NCI-H2107 treated with DMSO at 0.1 percent for 48 hours (cell line): ENCODE measurements at regions not wholly inside any gene's neighbourhood (a gene's known extent, or its start where the extent isn't known, plus 50 kb on each side); places are given as distances from the start of the nearest gene placed in this dataset.

Experiments used
- DNase-seq: peaks from one replicate; lab custom pipeline; 2025; ENCODE audit not compliant: unreplicated experiment; lab: John Stamatoyannopoulos, UW

DNA sequence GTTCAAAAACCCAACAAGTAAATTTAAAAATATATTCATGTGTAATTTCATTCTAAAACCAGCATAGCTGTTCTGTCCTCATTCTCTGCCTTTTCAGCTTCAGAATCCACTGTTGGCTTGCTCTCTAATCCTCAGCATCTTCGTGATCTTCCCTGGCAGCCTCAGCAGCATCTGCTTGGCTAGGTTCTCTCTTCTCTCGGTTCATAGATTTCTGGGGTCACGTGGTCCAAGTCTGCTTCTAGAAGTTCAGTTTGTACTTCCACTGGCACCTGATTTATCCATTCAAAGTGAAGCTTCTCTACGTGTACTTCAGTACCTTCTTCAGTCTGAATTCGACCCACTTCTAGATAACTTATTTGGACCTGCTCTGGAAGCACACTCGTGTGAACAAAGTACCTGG, 245.7 kb downstream of the EPM2A start:
- DNase-seq: no peak

DNA sequence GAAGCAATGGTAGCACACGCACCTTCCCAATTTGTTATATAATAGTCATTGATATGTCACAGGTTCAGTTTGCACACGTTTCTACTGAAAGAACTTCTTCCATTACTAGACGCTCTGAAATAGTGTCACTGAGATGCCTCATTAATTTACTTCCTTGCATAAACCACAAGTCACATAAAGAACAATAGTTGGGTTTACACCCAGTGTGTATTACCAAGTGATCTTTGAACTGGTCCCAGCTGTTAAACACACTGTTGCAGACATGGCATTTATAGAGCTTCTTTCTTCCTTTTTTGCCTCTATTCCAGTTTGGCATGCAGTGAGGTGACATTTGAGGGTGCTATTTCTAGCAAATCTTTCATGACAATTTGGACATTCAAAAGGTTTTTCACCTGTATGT, 245.3 kb downstream of the EPM2A start:
- DNase-seq: no peak

DNA sequence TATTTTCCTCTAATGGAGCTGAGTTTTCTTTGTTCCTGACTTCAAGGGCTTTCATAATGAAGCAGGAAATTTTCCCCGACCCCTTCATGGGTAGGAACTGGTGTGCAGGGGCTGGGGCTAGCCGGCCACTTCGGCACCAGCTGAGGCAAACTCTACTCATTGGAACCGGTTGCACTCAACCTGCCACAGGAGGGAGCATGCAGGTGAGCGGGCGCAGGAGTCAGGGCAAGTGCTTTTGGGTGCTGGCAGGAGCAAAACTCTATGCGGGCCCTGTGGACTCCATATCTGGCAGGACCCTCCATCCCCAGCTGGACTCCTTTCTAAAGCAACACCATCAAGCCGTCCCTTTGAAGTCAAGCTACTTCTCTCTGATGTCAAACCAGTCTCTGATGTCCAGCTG, 244.2 kb downstream of the EPM2A start:
- DNase-seq: no peak

DNA sequence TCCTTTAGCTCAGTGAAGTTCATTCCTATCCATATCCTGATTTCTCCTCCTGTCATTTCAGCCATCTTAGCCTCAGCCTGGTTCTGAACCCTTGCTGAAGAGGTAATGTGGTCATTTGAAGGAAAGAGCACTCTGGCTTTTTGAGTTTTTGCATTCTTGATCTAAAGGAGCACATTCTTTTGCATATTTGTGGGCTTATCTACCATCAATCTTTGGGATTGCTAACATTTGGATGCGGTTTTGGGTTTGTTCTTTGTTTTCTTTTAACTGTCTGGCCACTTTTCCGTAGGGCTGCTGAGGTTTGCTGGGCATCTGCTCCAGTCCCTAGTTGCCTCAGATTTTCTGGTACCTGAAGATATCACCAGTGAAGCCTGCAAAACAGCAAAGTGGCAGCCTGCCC, 238.3 kb downstream of the EPM2A start:
- DNase-seq: no peak

DNA sequence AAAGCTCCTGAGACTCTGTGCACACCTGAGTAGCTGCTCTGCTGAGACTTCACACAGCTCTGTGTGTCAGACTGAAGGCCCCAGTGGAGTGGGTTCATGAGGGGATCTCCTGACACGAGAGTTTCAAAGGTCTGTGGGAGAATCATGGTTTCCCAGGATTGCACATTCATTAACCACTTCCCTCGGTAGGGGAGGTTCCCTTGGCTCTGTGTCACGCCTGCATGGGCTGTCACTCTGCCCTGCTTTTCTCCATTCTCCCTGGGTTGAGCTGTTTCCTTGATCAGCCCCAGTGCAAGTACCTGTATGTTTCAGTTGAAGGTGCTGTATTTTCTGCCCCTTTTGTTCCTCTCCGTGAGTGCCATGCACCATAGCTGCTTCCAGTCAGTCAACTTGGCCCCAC, 236.9 kb downstream of the EPM2A start:
- no peak for DNase-seq

DNA sequence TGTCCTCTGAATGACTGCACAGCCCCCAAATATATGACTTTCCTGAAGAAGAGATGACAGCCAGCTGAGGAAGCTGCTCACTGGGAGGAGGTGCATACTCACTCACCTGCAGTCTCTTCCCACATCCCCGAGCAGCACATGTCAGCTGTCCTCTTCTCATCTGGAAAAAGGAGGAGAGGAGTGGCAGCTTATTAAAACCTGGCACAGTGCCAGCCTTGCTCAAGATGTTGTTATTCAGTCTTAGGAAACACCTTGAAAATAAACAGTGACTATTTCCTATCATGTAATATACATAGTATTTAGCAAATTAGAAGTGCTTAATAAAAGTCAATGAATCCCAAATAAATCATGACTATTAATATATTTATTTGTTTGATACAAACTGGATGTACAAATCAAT, 232.9 kb downstream of the EPM2A start:
- DNase-seq: no peak

DNA sequence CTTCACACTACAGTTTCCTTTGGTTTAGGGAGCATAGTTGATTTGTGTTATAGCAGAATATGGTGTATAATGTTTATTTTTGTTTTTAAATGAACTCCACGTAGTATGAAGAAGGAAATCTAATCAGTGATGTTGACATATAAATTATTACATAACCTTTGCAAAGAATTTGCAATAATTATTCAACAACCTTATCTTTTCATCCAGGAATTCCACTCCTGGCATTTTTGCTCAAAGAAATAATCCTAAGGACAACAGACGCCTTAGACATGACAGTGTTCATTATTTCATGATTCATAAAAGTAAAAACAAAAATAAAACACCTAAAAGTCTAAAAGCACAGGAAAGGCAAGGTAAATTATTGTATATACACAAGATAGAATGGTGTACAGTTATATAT, 229.2 kb downstream of the EPM2A start:
- no peak for DNase-seq

DNA sequence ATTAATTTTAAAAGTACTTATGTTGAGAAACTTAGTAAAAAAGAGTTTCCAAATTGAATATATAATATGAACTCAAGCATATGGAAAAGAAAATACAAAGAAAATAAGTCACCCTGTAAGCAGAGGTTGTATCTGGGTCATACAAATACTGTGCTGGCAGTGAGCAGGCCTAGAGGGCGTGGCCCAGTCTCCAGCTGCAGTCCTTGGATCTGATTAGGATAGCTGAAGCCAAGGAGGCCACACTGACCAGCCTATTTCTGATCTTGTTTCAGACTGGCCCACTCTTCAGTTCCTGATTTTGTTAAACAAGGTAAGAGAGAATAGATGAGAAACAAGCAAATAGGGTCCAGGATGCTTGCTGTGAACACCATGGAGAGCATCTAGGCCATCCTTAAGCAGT, 228.8 kb downstream of the EPM2A start:
- no peak for DNase-seq

DNA sequence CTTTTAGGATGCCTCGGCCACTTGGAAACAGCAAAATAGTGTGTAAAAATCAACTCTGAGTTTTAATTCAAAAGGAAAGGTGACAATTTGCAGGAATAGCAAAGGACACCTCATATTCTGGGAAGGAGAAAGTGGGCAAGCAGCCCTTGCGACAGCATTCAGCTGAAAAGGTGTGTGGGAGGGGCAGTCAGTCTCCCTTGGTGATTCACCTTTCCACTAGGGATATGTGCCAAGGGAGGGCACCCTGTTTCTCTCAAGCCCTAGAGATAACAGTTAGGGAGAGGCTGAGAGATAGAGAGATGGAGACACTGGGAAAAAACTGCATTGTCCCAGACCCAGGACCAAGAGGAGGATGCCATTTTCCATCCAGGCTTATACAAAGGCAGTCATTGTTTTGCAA, 228.1 kb downstream of the EPM2A start:
- DNase-seq: no peak

DNA sequence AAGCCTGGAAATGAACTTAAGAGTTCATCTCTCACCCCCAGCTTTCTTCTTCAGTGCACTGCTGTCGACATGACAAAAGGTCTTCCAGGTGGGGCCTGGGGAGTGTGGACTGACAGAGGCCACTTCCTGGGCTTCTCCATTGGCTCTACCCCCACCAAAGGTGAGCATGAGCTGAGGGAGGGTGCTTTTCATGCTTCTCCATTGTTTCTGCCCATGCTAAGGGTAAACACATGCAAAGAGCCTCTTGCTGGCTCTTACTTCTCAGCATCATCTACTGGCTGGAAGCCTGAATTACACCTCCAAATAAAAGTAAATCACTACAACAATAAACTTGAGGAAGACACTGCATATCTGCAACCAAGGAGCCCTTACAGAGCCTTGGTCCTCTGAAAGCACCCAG, 227.2 kb downstream of the EPM2A start:
- DNase-seq: no peak

DNA sequence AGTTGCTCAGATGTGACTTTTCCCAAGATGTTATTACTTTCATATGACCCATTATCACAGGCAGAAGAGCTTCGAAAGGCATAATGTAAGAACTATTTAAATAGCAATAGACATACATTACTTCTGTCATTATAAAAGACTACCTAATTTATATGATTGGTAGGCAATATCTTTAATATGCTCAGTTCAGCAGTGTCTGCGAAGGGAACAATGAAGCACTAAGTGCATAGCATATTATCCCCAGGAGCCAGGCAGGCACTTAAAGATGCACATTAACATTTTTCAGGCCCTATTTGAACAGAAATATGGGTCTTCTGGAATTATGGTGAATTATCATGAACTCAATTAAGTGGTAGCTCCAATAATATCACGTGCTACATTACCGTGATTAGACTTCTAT, 217.8 kb downstream of the EPM2A start:
- no peak for DNase-seq

DNA sequence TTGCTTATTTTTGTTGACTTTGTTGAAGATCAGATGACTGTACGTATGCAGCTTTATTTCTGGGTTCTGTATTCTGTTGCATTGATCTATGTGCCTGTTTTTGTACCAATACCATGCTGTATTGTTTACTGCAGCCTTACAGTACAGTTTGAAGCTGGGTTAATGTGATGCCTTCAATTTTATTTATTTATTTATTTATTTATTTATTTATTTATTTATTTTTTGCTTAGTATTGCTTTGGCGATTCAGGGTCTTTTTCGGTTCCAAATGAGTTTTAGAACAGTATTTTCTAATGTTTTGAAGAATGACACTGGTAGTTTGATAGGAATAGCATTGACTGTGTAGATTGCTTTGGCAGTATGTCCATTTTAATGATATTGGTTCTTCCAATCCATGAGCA, 210.3 kb downstream of the EPM2A start:
- DNase-seq: no peak

DNA sequence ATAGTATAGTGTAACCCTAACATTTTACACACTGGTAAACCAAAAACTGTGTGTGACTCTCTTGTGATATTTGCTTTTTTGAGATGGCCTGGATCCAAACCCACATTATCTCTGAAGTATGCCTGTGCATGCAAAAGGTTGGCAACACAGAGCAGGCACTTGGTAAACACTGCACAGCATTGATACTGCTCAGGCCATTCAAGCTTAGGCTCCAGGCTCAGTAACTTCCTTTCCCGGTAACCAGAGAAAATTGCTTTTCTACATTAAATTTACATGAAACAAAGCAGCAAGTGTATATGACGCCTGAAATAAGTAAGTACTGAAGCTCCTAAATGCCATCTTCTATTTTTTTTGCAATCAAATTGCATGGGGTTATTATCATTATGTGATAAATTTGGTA, 205.7 kb downstream of the EPM2A start:
- no peak for DNase-seq

DNA sequence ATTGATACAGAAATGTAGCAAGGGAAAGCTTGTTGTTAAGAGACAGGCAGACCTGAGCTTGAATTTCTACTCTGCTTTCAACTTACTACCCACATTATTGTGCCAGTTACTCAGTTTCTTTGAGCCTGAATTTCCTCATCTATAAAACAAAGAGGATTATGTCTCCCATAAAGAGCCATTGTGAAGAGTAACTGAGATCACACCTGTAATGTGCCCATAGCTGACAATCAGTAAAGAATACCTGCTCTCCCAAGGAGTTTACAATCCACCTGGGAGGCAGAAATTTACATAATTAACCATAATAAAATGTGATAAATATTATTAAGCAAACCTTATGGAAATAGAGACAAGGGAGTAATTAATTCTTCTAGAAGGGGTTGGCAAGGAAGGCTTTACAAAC, 204.9 kb downstream of the EPM2A start:
- no peak for DNase-seq

DNA sequence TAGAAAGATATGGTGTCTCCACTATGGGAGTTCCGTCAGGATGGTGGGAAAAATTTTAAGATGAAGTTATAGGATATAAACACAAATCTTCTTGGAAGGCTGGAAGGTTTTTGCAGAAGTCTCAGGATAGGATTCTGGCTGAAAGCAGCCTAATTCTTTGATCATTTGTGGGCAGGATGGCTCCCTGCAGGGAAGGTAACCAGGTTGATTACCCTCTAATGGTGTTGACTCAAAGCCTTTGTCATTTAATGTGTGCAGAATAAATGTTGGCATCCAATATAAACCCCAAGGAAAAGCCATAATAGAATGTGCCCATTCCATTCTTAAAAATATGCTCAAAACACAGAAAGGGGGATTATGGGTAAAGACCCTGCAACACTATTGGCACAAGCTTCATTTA, 204.3 kb downstream of the EPM2A start:
- DNase-seq: no peak

DNA sequence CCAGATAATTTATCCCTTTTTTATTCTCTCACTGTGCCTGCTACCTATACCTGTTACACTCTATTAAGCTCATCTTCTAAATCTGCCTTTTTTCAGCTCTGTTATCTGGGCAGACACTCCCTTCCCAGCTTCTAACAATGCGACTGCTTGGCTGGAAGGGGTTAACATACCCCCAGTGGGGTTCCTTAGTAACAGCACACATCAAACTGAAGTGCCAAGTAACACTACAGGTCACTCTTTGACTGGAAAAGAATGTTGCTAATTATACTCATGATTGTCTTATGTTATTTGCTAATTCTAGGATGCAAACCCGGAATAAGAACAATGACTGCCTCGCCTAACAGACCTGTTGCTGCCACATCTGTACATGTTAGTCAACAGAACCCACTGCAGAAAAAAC, 203.5 kb downstream of the EPM2A start:
- no peak for DNase-seq

DNA sequence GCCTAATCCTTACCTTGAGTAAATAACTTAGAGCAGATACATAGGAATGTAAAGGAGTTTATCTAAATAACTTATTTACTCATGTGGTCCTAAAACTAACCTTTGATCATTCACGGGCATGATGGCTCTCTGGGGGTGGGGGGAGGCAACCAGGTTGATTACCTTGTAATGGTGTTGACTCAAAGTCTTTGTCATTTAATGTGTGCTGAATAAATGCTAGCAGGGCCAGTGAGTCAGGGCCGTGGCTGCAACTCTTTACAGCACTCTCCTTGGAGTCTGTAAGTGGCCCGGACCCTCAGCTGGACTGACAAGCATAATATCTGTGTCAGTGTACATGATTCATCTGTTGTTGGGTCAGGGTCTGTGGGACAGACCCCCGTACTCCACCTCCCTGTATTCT, 203.0 kb downstream of the EPM2A start:
- DNase-seq: no peak

DNA sequence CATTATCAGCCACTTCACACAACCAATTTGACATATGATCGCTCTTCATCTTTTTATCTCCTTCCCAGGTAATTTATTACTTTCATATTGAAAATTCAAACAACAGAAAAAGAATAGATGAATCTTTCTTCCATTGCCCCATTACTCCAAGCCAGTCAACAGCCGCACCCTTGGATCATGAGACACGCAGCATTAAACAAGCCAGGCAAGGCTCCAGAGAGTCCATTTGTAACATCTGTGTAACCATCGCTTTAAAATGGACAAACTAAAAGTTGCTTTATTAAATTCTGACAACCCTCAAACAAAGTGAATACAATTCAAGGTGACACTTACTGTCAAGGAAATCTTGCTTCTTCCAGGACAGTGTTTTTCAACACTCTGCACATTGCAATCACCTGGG, 200.3 kb downstream of the EPM2A start:
- no peak for DNase-seq

DNA sequence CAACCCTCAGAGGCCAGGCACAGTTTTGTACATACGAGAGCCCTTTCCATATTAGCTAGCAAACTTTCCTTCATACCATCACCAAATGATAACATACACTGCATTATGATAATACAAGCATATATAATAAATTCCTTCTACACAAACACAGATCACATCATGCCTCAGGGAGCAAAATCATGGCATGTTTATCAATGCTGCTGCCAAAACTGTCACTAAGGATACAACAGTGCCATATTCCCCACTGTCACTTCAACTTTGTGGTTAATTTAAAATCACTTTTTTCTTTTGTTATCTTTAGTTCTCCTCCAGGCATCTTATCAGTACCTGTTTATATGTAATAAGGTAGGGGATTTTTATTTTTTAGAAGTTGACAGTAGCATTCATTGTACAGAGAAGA, 196.3 kb downstream of the EPM2A start:
- DNase-seq: no peak

DNA sequence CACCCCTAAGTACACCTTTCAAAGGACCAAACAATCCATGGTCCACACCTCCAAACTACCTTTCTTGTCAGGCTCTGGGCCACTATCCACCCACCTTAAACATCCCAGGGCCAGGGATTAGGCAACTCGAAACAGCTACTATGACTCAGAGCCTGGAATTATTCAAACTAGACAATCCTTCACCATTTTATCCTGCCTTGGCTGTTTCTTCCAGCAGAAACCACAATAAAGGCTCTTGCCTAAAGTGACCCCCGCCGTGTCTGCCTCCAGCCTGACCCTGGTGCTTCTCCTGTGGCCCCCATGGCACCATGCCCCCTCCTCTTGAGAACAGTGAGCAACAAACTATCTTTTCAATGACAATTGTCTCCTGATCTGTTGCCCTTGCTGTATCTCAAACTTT, 195.5 kb downstream of the EPM2A start:
- no peak for DNase-seq

DNA sequence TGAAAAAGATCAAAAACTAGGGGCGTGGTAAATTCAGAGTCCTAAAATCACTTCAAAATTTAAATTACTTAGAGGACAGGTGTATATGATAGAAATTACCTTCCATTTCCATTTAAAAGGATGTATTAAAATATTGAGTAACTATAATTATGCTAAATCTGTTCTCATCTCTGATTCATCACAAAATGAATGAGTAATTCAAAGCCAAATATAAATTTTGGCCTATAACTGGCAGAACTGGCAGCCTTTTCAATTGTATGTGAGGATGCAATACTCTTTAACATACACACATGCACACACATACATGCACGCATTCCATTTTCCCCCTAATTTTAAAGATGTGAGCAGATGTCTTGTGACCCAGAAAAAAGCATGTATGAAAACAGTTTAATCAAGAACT, 194.6 kb downstream of the EPM2A start:
- DNase-seq: no peak

DNA sequence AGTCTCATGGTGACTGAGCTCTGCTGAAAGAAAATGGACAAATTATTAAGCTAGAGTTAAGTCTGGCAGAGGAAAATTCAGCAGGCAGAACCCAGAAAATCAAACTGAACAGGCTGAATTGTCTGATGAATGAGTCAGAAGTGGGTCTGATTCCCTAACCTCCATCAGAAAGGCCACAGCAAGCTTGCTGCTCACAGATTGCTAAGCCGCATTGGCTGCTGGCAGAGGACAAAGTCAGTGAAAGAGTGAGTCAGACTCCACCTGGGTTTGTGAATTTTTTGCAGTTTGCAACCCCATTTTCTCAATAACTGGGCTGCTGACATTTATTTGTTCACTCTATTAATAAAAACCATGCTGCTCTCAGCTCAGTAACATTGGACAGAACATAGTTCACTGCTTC, 191.3 kb downstream of the EPM2A start:
- DNase-seq: no peak

DNA sequence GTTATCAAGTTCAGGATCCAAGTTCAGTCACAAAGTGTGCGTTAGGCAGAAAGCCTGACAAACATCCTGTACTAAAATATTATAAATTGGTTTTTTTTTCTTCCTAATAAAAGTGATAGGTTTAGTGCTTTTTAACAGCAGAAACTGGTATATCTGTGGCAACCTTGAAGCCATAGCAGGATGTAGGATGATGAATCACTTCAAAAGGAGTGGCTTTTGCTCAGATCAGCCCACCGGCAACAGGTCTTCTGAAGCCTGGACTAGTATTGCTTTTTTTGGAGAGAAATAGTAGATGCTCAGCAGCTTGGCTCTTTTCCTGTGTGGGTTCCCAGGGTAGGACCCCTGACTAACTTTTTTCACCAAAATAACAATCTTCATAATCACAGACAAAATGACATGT, 190.8 kb downstream of the EPM2A start:
- DNase-seq: no peak

DNA sequence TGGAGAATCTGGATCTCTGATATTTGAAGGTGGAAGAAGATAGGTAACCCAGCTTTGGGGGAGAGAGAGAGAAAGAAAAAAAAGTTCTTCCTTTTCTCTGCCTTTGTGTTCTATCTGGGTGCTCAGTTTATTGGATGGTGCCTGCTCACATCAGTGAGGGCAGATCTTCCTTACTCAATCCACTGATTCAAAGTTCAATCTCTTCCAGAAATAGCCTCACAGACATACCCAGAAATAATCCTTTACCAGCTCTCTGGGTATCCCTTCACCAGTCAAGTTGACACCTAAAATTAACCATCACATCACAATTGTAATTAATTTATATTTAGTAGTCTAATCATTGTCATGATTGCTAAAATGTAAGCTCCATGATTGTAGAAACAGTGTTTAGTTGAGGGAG, 189.1 kb downstream of the EPM2A start:
- DNase-seq: no peak
